PFSK-1 (cell line): ENCODE measurements at regions not wholly inside any gene's neighbourhood (a gene's known extent, or its start where the extent isn't known, plus 50 kb on each side); places are given as distances from the start of the nearest gene placed in this dataset.

ENCODE experiments used
- POLR2AphosphoS5 ChIP-seq: IDR thresholded peaks from 2 replicates; pipeline ENCODE4 v1.6.1; 2012; ENCODE audit warnings: low read depth, mild to moderate bottlenecking, control low read depth, low read length, moderate library complexity
- SIN3A ChIP-seq: IDR thresholded peaks from 2 replicates; pipeline ENCODE4 v1.6.1; 2012; ENCODE audit warnings: mild to moderate bottlenecking, low read length, moderate library complexity, borderline replicate concordance; ENCODE audit not compliant: insufficient read depth
- TAF1 ChIP-seq: IDR thresholded peaks from 2 replicates; pipeline ENCODE4 v1.6.1; 2012; ENCODE audit warnings: low read length, control low read depth, borderline replicate concordance; ENCODE audit not compliant: insufficient read depth

DNA sequence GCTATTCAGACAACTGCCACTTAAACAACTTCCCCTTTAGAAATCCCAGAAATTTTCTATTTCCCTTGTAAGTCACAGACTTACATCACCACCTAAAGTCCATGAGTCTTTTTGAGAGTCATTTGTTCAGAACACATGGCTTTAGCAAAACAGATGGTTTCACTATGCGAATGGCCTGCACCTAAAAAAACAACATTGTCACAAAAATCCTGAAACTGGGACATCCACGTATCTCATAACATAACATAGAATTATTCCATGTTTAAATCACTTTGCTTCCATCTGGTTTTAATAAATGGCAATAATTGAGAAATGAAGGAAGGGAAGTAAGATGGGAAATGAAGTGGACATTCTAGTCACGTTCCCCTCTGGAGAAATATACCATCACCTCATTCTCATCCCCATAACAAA lies 155.3 kb upstream of the EDNRA start:
- no peak; the same call in 1 of the 2 replicates for TF ChIP-seq TAF1
- TF ChIP-seq SIN3A: no peak
- TF ChIP-seq POLR2AphosphoS5: no peak; the same call in 1 of the 2 replicates
